Ovary (tissue), 7 donors: ENCODE measurements at regions not wholly inside any gene's neighbourhood (a gene's known extent, or its start where the extent isn't known, plus 50 kb on each side); places are given as distances from the start of the nearest gene placed in this dataset.

ENCODE experiments used
- DNase-seq, 5 donors: peaks; one replicate each; pipeline ENCODE4 v3.0.0-alpha.2; 2019 to 2020
- H3K27ac ChIP-seq, 2 donors: fragments of 200-600 bp; one replicate each; pipeline versions ENCODE4 v1.5.1 to v1.8.0; 2019 to 2022
- H3K27me3 ChIP-seq: fragments of 200-600 bp; one replicate; pipeline ENCODE4 v1.8.0; 2022
- H3K36me3 ChIP-seq: fragments of 200-600 bp; sonication (generic); one replicate; pipeline ENCODE4 v1.5.1; 2019
- H3K4me1 ChIP-seq: one replicate; pipeline ENCODE4 v1.8.1; 2013; ENCODE audit warnings: mild to moderate bottlenecking, moderate library complexity; ENCODE audit not compliant: insufficient read depth
- H3K4me3 ChIP-seq: fragments of 200-600 bp; sonication (generic); one replicate; pipeline ENCODE4 v1.5.1; 2017
- H3K9me3 ChIP-seq, 2 donors: fragments of 200-600 bp in 1 of 2; sonication (generic) in 1 of 2; one replicate each; pipeline versions ENCODE4 v1.5.1 to v1.8.1; 2013 to 2019; ENCODE audit warnings: mild to moderate bottlenecking in 1 of 2, moderate library complexity in 1 of 2
- EP300 ChIP-seq: sonication (generic); formaldehyde crosslinking; IDR thresholded peaks from one replicate; pipeline ENCODE4 v1.6.1; 2017; ENCODE audit warnings: antibody characterized with exemption
- POLR2A ChIP-seq: fragments of 450-650 bp; IDR thresholded peaks from one replicate; pipeline ENCODE4 v1.6.1; 2017; ENCODE audit warnings: antibody characterized with exemption, mild to moderate bottlenecking, moderate library complexity
- WGBS, 3 donors: extraction: QIAGEN DNeasy Blood & Tissue Kit in 1 of 3; methylation state at CpG; one replicate each; pipeline versions ENCODE4 v1.1.5 to v1.1.7; 2013 to 2017; 5-methylcytosine and 5-hydroxymethylcytosine counted together
- intact Hi-C, 4 donors: fragments of 100-400 bp; cut with DNase I; formaldehyde crosslinking; loops; one replicate each; pipeline versions ENCODE4 v1.11.0 to v1.15.1; 2022 to 2023
- TF ChIP-seq, protein P1 (sequence below), 3 donors: fragments of 450-650 bp in 2 of 3; fragments of 200-600 bp in 1 of 3; IDR thresholded peaks; one replicate each; pipeline versions ENCODE4 v1.5.1 to v1.8.0; 2016 to 2022; ENCODE audit warnings: antibody characterized with exemption in 3 of 3, mild to moderate bottlenecking in 1 of 3
- donor health status: DM: no; HTN: no; CAD: no; lungs with moderate emphysema.
- donor health status: DM: no; HTN: no; CAD: no.
- donor health status: Bipolar disorder and iron deficiency.
- donor health status: DM: no; HTN: no; CAD: no.
- donor health status: DM: yes; HTN: yes; CAD: no.

- no peak overlapping the region for H3K4me3 ChIP-seq
- DNase-seq: no peak
- H3K9me3 ChIP-seq: no peaks in the 10 kb centered on the region
- H3K27ac ChIP-seq: no peak overlapping the region
- intact Hi-C loops: no loop called here
- TF ChIP-seq POLR2A (no peak), EP300 (no peak)
- TF ChIP-seq, protein P1, sequence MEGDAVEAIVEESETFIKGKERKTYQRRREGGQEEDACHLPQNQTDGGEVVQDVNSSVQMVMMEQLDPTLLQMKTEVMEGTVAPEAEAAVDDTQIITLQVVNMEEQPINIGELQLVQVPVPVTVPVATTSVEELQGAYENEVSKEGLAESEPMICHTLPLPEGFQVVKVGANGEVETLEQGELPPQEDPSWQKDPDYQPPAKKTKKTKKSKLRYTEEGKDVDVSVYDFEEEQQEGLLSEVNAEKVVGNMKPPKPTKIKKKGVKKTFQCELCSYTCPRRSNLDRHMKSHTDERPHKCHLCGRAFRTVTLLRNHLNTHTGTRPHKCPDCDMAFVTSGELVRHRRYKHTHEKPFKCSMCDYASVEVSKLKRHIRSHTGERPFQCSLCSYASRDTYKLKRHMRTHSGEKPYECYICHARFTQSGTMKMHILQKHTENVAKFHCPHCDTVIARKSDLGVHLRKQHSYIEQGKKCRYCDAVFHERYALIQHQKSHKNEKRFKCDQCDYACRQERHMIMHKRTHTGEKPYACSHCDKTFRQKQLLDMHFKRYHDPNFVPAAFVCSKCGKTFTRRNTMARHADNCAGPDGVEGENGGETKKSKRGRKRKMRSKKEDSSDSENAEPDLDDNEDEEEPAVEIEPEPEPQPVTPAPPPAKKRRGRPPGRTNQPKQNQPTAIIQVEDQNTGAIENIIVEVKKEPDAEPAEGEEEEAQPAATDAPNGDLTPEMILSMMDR (IDR thresholded peaks at IDR 0.05): no peak
- no peaks in the 10 kb centered on the region for H3K36me3 ChIP-seq
- H3K27me3 ChIP-seq: no peaks in the 10 kb centered on the region
- H3K4me1 ChIP-seq: no peaks in the 10 kb centered on the region
Measured at GRCh38 chr2:192888109-192888508, 693.4 kb upstream of the TMEFF2 start.

GRCh38 chr2:192887337-192887736 lies 692.6 kb upstream of the TMEFF2 start:
- H3K27ac ChIP-seq: no peak overlapping the region
- TF ChIP-seq EP300 (no peak), POLR2A (no peak)
- TF ChIP-seq, protein P1 (IDR thresholded peaks at IDR 0.05): no peak
- 56 to 62% (median 62%) methylated on average over 1 of the region's 1 CpG for WGBS, 3 donors

DNA sequence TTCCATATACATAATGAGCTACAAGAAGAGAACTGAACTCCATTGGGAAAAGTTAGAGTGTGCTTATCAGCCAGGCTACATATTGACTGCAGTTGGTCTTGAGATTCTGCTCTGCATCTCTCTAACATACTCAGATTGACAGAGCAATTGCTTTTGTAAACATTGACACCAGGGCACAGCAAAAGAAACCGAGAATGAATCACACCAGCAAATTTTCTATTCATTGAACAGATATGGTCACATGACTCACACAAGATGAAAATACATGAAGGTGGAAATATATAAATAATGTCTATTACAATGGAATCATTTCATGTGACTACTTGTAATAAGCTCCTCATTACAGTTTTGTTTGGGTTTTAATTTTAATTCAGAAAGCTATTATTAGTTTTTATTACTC lies 691.9 kb upstream of the TMEFF2 start:
- Histone ChIP-seq H3K36me3 (no peaks in the 10 kb centered on the region), H3K27me3 (no peaks in the 10 kb centered on the region), H3K4me1 (no peaks in the 10 kb centered on the region), H3K9me3 (no peaks in the 10 kb centered on the region), H3K4me3 (no peak overlapping the region), H3K27ac (no peak overlapping the region)
- intact Hi-C loops: no loop called here
- WGBS, 3 donors: 59 to 72% (median 67%) methylated on average over 1 of the region's 1 CpG
- no peak for DNase-seq
- no peak for TF ChIP-seq POLR2A
- TF ChIP-seq, protein P1 (IDR thresholded peaks at IDR 0.05): no peak

More at GRCh38 chr2:192887337-192887736, 692.6 kb upstream of the TMEFF2 start:
- DNase-seq: no peak
- Histone ChIP-seq H3K36me3 (no peaks in the 10 kb centered on the region), H3K4me3 (no peak overlapping the region), H3K4me1 (no peaks in the 10 kb centered on the region), H3K27me3 (no peaks in the 10 kb centered on the region), H3K9me3 (no peaks in the 10 kb centered on the region)
- intact Hi-C loops: no loop called here

- no peaks in the 10 kb centered on the region for H3K36me3 ChIP-seq
- DNase-seq: no peak
- TF ChIP-seq POLR2A: no peak
- TF ChIP-seq EP300: no peak
- TF ChIP-seq, protein P1 (IDR thresholded peaks at IDR 0.05): no peak
- no peaks in the 10 kb centered on the region for H3K9me3 ChIP-seq
- 25 to 51% (median 42%) methylated on average over 4 of the region's 4 CpGs for WGBS, 3 donors
- H3K4me3 ChIP-seq: no peak overlapping the region
- no peaks in the 10 kb centered on the region for H3K4me1 ChIP-seq
- intact Hi-C loops: no loop called here
- no peak overlapping the region for H3K27ac ChIP-seq
- H3K27me3 ChIP-seq: no peaks in the 10 kb centered on the region
Measured at GRCh38 chr2:192885569-192886160, 690.9 kb upstream of the TMEFF2 start.
